ENCODE measurements at regions not wholly inside any gene's neighbourhood (a gene's known extent, or its start where the extent isn't known, plus 50 kb on each side); places are given as distances from the start of the nearest gene placed in this dataset.
A peak's percentile ranks its signal among the peaks of the same experiment; 100 is the strongest.

DNA sequence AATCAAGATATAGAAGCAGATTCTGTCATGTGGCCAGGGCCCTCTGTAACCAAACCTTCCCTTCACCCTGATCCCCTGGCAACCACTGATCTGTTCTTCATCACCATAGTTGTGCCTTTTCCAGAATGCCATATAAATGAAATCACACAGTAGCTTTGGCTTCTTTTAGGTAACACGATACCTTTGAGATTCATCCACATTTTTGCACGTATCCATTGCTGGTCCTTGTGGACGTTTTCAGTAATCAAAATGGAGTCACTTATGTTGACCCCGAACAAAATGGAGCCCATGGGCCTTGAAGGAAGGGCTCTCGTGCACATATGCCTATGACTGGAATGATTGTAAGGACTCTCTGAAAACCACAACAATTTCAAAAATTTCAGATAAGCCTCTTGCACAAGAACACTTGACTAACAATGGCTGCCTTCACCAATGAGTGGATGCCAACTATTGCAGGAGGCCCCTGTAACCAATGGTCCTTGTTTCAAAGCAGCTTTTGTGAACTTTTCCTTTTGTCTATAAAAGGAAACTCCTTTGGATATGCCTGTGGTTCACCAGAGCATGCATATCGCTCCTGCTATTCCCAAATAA, 84.3 kb upstream of the RALY start:
- no peak overlapping the region for H3K4me3 ChIP-seq (ENCODE audit: low read depth in 2 of 2, low read length in 2 of 2)
- POLR2A ChIA-PET: interaction anchor here (1.2 kb wide), 1 partner anchor 37 kb away, joined by 3 read pairs; no protein-coding TSS in a partner anchor
- BruUV-seq (replicated peaks): no TSS peak
- CTCF ChIA-PET: interaction anchor here (0.6 kb wide), 1 partner anchor 203 kb away, joined by 4 read pairs; the partner anchor contains the start of gene EIF2S2
- H3K36me3 ChIP-seq (ENCODE audit: control insufficient read depth, insufficient read depth, low read length): no peaks in the 10 kb centered on the region
- no peaks in the 10 kb centered on the region for H3K9me3 ChIP-seq (ENCODE audit: control insufficient read depth, insufficient read depth, low read depth, low read length)
- H3K27ac ChIP-seq (ENCODE audit: low read length): peak overlapping the region; percentile 81
- intact Hi-C loops (cut with micrococcal nuclease; ENCODE audit: unreplicated experiment) (no loop called here), in situ Hi-C loops (cut with HindIII; ENCODE audit: low pct_unique_long_range_greater_than_20kb, low sequenced_read_pairs) (no loop called here)
- TF ChIP-seq TCF7L2 (IDR thresholded peaks at IDR 0.05; ENCODE audit: low read depth, low read length): peak; percentile 80
- TF ChIP-seq CTCF (IDR thresholded peaks at IDR 0.05): no peak
- no peak for DNase-seq (ENCODE audit: low read depth, low spot score)
- peaks cover 35% of the 10 kb centered on the region for H3K4me1 ChIP-seq (ENCODE audit: control insufficient read depth, insufficient read depth, low read length)
- no peaks in the 10 kb centered on the region for H3K27me3 ChIP-seq (ENCODE audit: control insufficient read depth, insufficient read depth, low read length)
- ATAC-seq: peak; percentile 33; the same call in 1 of the 2 replicates

GRCh38 chr20:33910056-33910455, 83.7 kb upstream of the RALY start:
- ChIA-PET CTCF (no interaction called here), POLR2A (interaction anchor here (1.2 kb wide), 1 partner anchor 37 kb away, joined by 3 read pairs; no protein-coding TSS in a partner anchor)
- Histone ChIP-seq H3K36me3 (ENCODE audit: control insufficient read depth, insufficient read depth, low read length) (no peaks in the 10 kb centered on the region), H3K9me3 (ENCODE audit: control insufficient read depth, insufficient read depth, low read depth, low read length) (no peaks in the 10 kb centered on the region), H3K4me3 (ENCODE audit: low read depth in 2 of 2, low read length in 2 of 2) (no peak overlapping the region), H3K27me3 (ENCODE audit: control insufficient read depth, insufficient read depth, low read length) (no peaks in the 10 kb centered on the region), H3K4me1 (ENCODE audit: control insufficient read depth, insufficient read depth, low read length) (peaks cover 37% of the 10 kb centered on the region), H3K27ac (ENCODE audit: low read length) (peak overlapping the region; percentile 44)
- no peak for TF ChIP-seq SIN3A (IDR thresholded peaks at IDR 0.05; ENCODE audit: borderline replicate concordance, insufficient read depth, low read depth, low read length)
- TF ChIP-seq TCF7L2 (IDR thresholded peaks at IDR 0.05; ENCODE audit: low read depth, low read length): 0 out of 2 replicates have a peak, but pooled peaks have one; percentile 13
- in situ Hi-C loops (cut with HindIII; ENCODE audit: low pct_unique_long_range_greater_than_20kb, low sequenced_read_pairs) (no loop called here), intact Hi-C loops (cut with micrococcal nuclease; ENCODE audit: unreplicated experiment) (no loop called here)
- no TSS peak for BruUV-seq (replicated peaks)
- DNase-seq (ENCODE audit: low read depth, low spot score): no peak
- ATAC-seq: no peak

DNA sequence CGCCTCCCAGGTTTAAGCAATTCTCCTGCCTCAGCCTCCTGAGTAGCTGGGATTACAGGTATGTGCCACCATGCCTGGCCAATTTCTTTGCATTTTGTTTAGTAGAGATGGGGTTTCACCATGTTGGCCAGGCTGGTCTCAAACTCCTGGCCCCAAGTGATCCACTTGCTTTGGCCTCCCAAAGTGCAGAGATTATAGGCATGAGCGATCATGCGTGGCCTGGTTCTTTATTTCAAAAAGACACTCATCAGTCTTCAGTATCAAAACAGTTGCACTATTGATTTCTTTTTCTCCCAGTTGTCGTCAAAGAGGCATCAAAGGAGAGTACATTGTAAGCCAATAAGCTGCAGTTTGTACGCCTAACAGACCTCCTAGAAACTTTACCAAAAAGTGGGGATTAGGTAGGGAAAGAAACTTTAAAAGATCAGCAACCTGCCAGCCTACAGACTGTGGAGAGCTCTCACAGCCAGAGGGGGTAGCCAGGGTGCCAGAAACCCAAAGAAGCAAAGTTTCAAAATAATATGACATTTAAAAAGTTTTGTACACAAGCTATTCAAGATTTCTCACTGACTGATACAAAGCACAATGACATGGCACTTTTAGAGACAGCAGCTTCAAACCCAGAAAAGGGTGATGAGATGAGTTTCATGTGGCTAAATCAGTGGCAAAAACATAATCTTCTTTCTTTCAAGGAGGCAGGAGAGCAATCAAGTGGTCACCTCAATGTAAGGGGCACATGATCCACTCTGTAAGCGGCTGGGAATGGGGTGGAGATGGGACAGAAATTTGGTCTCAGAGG, 83.0 kb upstream of the RALY start:
- TF ChIP-seq POLR2AphosphoS5 (IDR thresholded peaks at IDR 0.05; ENCODE audit: low read depth, low read length) (no peak), SIN3A (IDR thresholded peaks at IDR 0.05; ENCODE audit: borderline replicate concordance, insufficient read depth, low read depth, low read length) (no peak), REST (IDR thresholded peaks at IDR 0.05; ENCODE audit: insufficient read depth in 1 of 2, low read depth in 2 of 2, low read length in 1 of 2) (no peak), TCF7L2 (IDR thresholded peaks at IDR 0.05; ENCODE audit: low read depth, low read length) (no peak), CTCF (IDR thresholded peaks at IDR 0.05) (no peak)
- no peaks in the 10 kb centered on the region for H3K36me3 ChIP-seq (ENCODE audit: control insufficient read depth, insufficient read depth, low read length)
- in situ Hi-C loops (cut with HindIII; ENCODE audit: low pct_unique_long_range_greater_than_20kb, low sequenced_read_pairs) (no loop called here), intact Hi-C loops (cut with micrococcal nuclease; ENCODE audit: unreplicated experiment) (no loop called here)
- no peak for ATAC-seq
- H3K27ac ChIP-seq (ENCODE audit: low read length): peak overlapping the region; percentile 44; the same call in 1 of the 2 replicates
- H3K27me3 ChIP-seq (ENCODE audit: control insufficient read depth, insufficient read depth, low read length): no peaks in the 10 kb centered on the region
- POLR2A ChIA-PET: interaction anchor here (0.7 to 1.2 kb wide), 2 partner anchors 17 to 38 kb away, joined by 3 read pairs; no protein-coding TSS in a partner anchor
- no peaks in the 10 kb centered on the region for H3K9me3 ChIP-seq (ENCODE audit: control insufficient read depth, insufficient read depth, low read depth, low read length)
- no TSS peak for BruUV-seq (replicated peaks)
- peaks cover 37% of the 10 kb centered on the region for H3K4me1 ChIP-seq (ENCODE audit: control insufficient read depth, insufficient read depth, low read length)
- H3K4me3 ChIP-seq (ENCODE audit: low read depth in 2 of 2, low read length in 2 of 2): no peak overlapping the region
- DNase-seq (ENCODE audit: low read depth, low spot score): no peak
- CTCF ChIA-PET: no interaction called here

Measured in Panc1 (cell line).